Vagina (tissue), 2 donors: ENCODE measurements at regions not wholly inside any gene's neighbourhood (a gene's known extent, or its start where the extent isn't known, plus 50 kb on each side); places are given as distances from the start of the nearest gene placed in this dataset.

Source experiments
- DNase-seq, 2 donors: peaks; one replicate each; pipeline ENCODE4 v3.0.0-alpha.2; 2017; ENCODE audit errors: extremely low spot score in 2 of 2
- H3K27ac ChIP-seq: fragments of 200-600 bp; sonication (generic); one replicate; pipeline ENCODE4 v1.5.1; 2019
- H3K27me3 ChIP-seq: fragments of 200-600 bp; sonication (generic); one replicate; pipeline ENCODE4 v1.5.1; 2019
- H3K36me3 ChIP-seq, 2 donors: fragments of 200-600 bp; sonication (generic); one replicate each; pipeline ENCODE4 v1.5.1; 2017 to 2019
- H3K4me1 ChIP-seq: fragments of 200-600 bp; sonication (generic); one replicate; pipeline ENCODE4 v1.5.1; 2019
- H3K4me3 ChIP-seq, 2 donors: fragments of 200-600 bp; sonication (generic); 1 replicate in 1 of 2; 2 replicates in 1 of 2; pipeline ENCODE4 v1.5.1; 2016 to 2019
- H3K9me3 ChIP-seq: fragments of 200-600 bp; sonication (generic); one replicate; pipeline ENCODE4 v1.5.1; 2019
- CTCF ChIP-seq, 3 experiments: fragments of 450-650 bp in 2 of 3; fragments of 200-600 bp in 1 of 3; sonication (generic) in 1 of 3; IDR thresholded peaks; one replicate each; pipeline ENCODE4 v1.5.1; 2017 to 2019; ENCODE audit warnings: antibody characterized with exemption in 3 of 3, mild to moderate bottlenecking in 2 of 3, moderate library complexity in 2 of 3
- POLR2A ChIP-seq, 2 donors: fragments of 450-650 bp; IDR thresholded peaks; one replicate each; pipeline ENCODE4 v1.6.1; 2017; ENCODE audit warnings: antibody characterized with exemption in 2 of 2, mild to moderate bottlenecking in 2 of 2, moderate library complexity in 2 of 2
- POLR2AphosphoS5 ChIP-seq, 2 donors: sonication (generic); formaldehyde crosslinking; IDR thresholded peaks; one replicate each; pipeline ENCODE4 v1.9.0; 2017; ENCODE audit warnings: antibody characterized with exemption in 2 of 2, mild to moderate bottlenecking in 2 of 2, low read depth in 1 of 2; ENCODE audit not compliant: insufficient read depth in 1 of 2
- intact Hi-C: fragments of 100-400 bp; cut with DNase I; formaldehyde crosslinking; loops from one replicate; pipeline ENCODE4 v1.15.1; 2023

GRCh38 chr13:54368387-54368786 lies 1339.8 kb downstream of the OLFM4 start:
- TF ChIP-seq CTCF (IDR thresholded peaks at IDR 0.05) (no peak), POLR2A (IDR thresholded peaks at IDR 0.05) (no peak), POLR2AphosphoS5 (IDR thresholded peaks at IDR 0.05; ENCODE audit: insufficient read depth in 1 of 2, low read depth in 1 of 2) (no peak)
- no peak for DNase-seq
- no peak overlapping the region for H3K27ac ChIP-seq
- no peak overlapping the region for H3K4me3 ChIP-seq
- no peaks in the 10 kb centered on the region for H3K9me3 ChIP-seq
- no peaks in the 10 kb centered on the region for H3K4me1 ChIP-seq
- no peaks in the 10 kb centered on the region for H3K36me3 ChIP-seq
- no peaks in the 10 kb centered on the region for H3K27me3 ChIP-seq
- intact Hi-C loops, result no loop called here

DNA sequence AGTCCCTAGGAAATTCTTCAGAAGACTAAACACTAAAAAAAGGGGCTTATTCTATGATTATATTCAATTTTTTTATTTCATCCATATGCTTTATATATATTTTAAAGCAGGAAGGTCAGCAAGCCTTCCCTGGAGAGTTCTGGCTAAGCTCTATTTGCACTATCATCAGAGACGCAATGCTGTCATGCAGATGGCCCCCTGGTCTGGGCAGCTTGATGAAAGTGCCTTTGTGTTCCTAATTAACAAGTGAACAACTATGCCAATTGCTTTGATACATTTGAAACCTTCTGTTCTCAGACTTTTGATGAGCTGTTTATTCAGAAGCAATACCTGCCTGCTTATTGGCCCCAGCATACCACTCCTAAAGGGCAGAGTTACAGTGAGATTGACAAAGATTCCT lies 1344.6 kb downstream of the OLFM4 start:
- Histone ChIP-seq H3K4me1 (no peaks in the 10 kb centered on the region), H3K36me3 (no peaks in the 10 kb centered on the region), H3K27ac (no peak overlapping the region), H3K27me3 (no peaks in the 10 kb centered on the region), H3K4me3 (no peak overlapping the region), H3K9me3 (no peaks in the 10 kb centered on the region)
- no peak for TF ChIP-seq CTCF (IDR thresholded peaks at IDR 0.05)
- TF ChIP-seq POLR2A (IDR thresholded peaks at IDR 0.05), result no peak
- TF ChIP-seq POLR2AphosphoS5 (IDR thresholded peaks at IDR 0.05; ENCODE audit: insufficient read depth in 1 of 2, low read depth in 1 of 2), result no peak
- no peak for DNase-seq
- intact Hi-C loops, result no loop called here

GRCh38 chr13:54379461-54379860 lies 1350.8 kb downstream of the OLFM4 start:
- TF ChIP-seq POLR2AphosphoS5 (IDR thresholded peaks at IDR 0.05; ENCODE audit: insufficient read depth in 1 of 2, low read depth in 1 of 2) (no peak), CTCF (IDR thresholded peaks at IDR 0.05) (no peak), POLR2A (IDR thresholded peaks at IDR 0.05) (no peak)
- H3K9me3 ChIP-seq, result no peaks in the 10 kb centered on the region
- no peaks in the 10 kb centered on the region for H3K27me3 ChIP-seq
- H3K27ac ChIP-seq, result no peak overlapping the region
- H3K36me3 ChIP-seq, result no peaks in the 10 kb centered on the region
- DNase-seq, result no peak
- intact Hi-C loops, result no loop called here
- no peak overlapping the region for H3K4me3 ChIP-seq
- no peaks in the 10 kb centered on the region for H3K4me1 ChIP-seq

DNA sequence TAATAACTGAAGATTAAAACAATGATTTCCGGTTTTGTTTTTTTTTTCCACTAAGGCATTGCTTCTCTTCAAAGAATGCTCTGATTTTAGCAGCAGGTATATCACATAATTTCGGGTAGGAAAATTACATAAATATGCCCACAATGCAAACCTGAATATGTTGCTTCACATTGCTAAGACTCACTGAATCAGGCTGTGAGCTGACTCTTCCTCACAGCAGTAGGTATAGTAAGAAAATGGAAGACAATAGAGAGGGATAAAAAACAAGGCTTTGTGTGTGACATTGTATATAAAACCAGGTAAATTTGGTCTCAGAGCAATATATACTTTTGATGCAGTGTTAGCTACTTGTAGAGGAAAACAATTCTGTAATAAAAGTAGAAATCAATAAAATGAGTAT lies 1355.0 kb downstream of the OLFM4 start:
- intact Hi-C loops, result no loop called here
- TF ChIP-seq POLR2AphosphoS5 (IDR thresholded peaks at IDR 0.05; ENCODE audit: insufficient read depth in 1 of 2, low read depth in 1 of 2) (no peak), CTCF (IDR thresholded peaks at IDR 0.05) (no peak), POLR2A (IDR thresholded peaks at IDR 0.05) (no peak)
- Histone ChIP-seq H3K27ac (no peak overlapping the region), H3K9me3 (no peaks in the 10 kb centered on the region), H3K4me1 (no peaks in the 10 kb centered on the region), H3K4me3 (no peak overlapping the region), H3K27me3 (no peaks in the 10 kb centered on the region), H3K36me3 (no peaks in the 10 kb centered on the region)
- no peak for DNase-seq

DNA sequence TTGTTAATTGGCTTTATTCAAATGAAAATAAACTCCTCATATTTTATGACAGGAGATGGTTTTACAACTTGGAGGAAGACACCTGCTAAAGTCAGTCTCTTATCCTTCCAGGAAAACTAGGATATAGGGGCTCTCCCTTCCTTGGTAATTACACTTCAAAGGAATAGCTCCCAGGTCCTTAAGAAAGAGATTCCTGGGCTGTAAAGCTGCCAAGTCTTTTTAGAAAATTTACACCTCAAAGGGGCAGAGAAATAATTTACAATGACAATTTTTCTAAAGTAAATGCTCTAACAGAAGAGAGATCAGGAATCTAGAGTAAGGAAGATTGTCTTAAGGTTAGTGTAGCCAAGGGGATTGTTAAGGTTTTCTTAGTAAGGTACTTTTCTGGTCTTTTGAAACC lies 1359.0 kb downstream of the OLFM4 start:
- intact Hi-C loops, result no loop called here
- H3K4me3 ChIP-seq, result no peak overlapping the region
- no peak for TF ChIP-seq POLR2AphosphoS5 (IDR thresholded peaks at IDR 0.05; ENCODE audit: insufficient read depth in 1 of 2, low read depth in 1 of 2)

DNA sequence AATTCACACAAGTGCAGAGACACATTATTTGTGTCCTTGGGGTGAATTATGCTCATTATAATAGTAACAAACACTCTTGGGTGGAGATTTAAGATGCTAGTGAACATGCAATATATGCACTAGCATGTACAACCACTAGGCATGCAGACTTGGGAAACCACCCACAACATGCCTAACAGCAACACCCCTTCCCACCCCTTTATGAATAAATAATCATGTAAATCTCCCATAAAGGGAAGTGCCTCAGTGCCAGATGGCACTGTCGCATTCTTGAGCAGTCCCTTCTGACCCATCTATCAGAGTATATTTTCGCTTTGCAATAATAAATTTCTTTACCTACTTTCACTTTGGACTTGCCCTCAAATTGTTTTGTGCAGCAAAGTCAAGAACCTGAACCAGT lies 1362.2 kb downstream of the OLFM4 start:
- no peaks in the 10 kb centered on the region for H3K4me1 ChIP-seq
- H3K27ac ChIP-seq, result no peak overlapping the region
- no peak for TF ChIP-seq POLR2AphosphoS5 (IDR thresholded peaks at IDR 0.05; ENCODE audit: insufficient read depth in 1 of 2, low read depth in 1 of 2)
- no peak for TF ChIP-seq POLR2A (IDR thresholded peaks at IDR 0.05)
- TF ChIP-seq CTCF (IDR thresholded peaks at IDR 0.05), result no peak
- no peak for DNase-seq
- H3K27me3 ChIP-seq, result no peaks in the 10 kb centered on the region
- no peaks in the 10 kb centered on the region for H3K9me3 ChIP-seq
- no peaks in the 10 kb centered on the region for H3K36me3 ChIP-seq
- intact Hi-C loops, result no loop called here
- H3K4me3 ChIP-seq, result no peak overlapping the region

More for the DNA sequence above, 1359.0 kb downstream of the OLFM4 start:
- no peak overlapping the region for H3K27ac ChIP-seq
- no peaks in the 10 kb centered on the region for H3K27me3 ChIP-seq
- H3K9me3 ChIP-seq, result no peaks in the 10 kb centered on the region
- H3K4me1 ChIP-seq, result no peaks in the 10 kb centered on the region
- no peak for DNase-seq
- H3K36me3 ChIP-seq, result no peaks in the 10 kb centered on the region
